Mucosa of gallbladder (tissue), 1 donor: ENCODE measurements at regions not wholly inside any gene's neighbourhood (a gene's known extent, or its start where the extent isn't known, plus 50 kb on each side); places are given as distances from the start of the nearest gene placed in this dataset.

Experiments
- DNase-seq: peaks from one replicate; pipeline ENCODE4 v3.0.0-alpha.2; 2020; ENCODE audit warnings: low spot score
- donor health status: DM: no; HTN: no; CAD: no.

GRCh38 chr11:95388086-95388485 is 157.1 kb upstream of the SESN3 start:
- no peak for DNase-seq

- DNase-seq, result no peak
These were observed 156.3 kb upstream of the SESN3 start for GRCh38 chr11:95387325-95387724.

- DNase-seq, result no peak
These were observed 154.6 kb upstream of the SESN3 start for GRCh38 chr11:95385577-95385976.

GRCh38 chr11:95379479-95379878 is 148.5 kb upstream of the SESN3 start:
- DNase-seq, result no peak

GRCh38 chr11:95378789-95379188 is 147.8 kb upstream of the SESN3 start:
- DNase-seq, result no peak

GRCh38 chr11:95378111-95378510 is 147.1 kb upstream of the SESN3 start:
- no peak for DNase-seq

- no peak for DNase-seq
These were observed 144.9 kb upstream of the SESN3 start for GRCh38 chr11:95375886-95376285.

- no peak for DNase-seq
These were observed 144.4 kb upstream of the SESN3 start for GRCh38 chr11:95375451-95375850.

- no peak for DNase-seq
These were observed 143.1 kb upstream of the SESN3 start for GRCh38 chr11:95374105-95374504.

- no peak for DNase-seq
These were observed 142.2 kb upstream of the SESN3 start for GRCh38 chr11:95373241-95373640.

- no peak for DNase-seq
These were observed 141.2 kb upstream of the SESN3 start for GRCh38 chr11:95372097-95372656.

- no peak for DNase-seq
These were observed 140.2 kb upstream of the SESN3 start for GRCh38 chr11:95371153-95371552.

GRCh38 chr11:95367726-95368125 is 136.7 kb upstream of the SESN3 start:
- DNase-seq, result no peak

GRCh38 chr11:95365348-95365747 is 134.3 kb upstream of the SESN3 start:
- no peak for DNase-seq

- DNase-seq, result peak; percentile 15
These were observed 133.6 kb upstream of the SESN3 start for GRCh38 chr11:95364324-95365295.

GRCh38 chr11:95363708-95364107 is 132.7 kb upstream of the SESN3 start:
- DNase-seq, result no peak

- DNase-seq, result no peak
These were observed 132.2 kb upstream of the SESN3 start for GRCh38 chr11:95363164-95363563.

GRCh38 chr11:95361180-95361579 is 130.2 kb upstream of the SESN3 start:
- DNase-seq, result no peak

GRCh38 chr11:95360377-95361075 is 129.5 kb upstream of the SESN3 start:
- DNase-seq, result no peak

GRCh38 chr11:95359756-95360155 is 128.8 kb upstream of the SESN3 start:
- no peak for DNase-seq

- DNase-seq, result no peak
These were observed 128.3 kb upstream of the SESN3 start for GRCh38 chr11:95359341-95359663.

- DNase-seq, result no peak
These were observed 127.7 kb upstream of the SESN3 start for GRCh38 chr11:95358511-95359340.
